ENCODE measurements at regions not wholly inside any gene's neighbourhood (a gene's known extent, or its start where the extent isn't known, plus 50 kb on each side); places are given as distances from the start of the nearest gene placed in this dataset.
"Not testable (repeated sequence)": the region's sequence is repeated elsewhere in the genome, so short reads cannot be mapped to it uniquely, and the experiment has no call there.

GRCh38 chr5:56410696-56411095 lies 177.6 kb upstream of the ANKRD55 start:
- Histone ChIP-seq H3K4me3 (ENCODE audit: low read length) (no peak overlapping the region), H3K36me3 (ENCODE audit: insufficient read depth, low read length) (no peaks in the 10 kb centered on the region), H3K27ac (ENCODE audit: low read depth, low read length) (no peak overlapping the region), H3K4me1 (ENCODE audit: insufficient read depth, low read length) (peaks cover 2% of the 10 kb centered on the region; the same call in 1 of the 2 replicates), H3K9ac (ENCODE audit: low read depth, low read length) (no peak overlapping the region), H3K9me3 (ENCODE audit: insufficient read depth, low read depth, low read length) (no peaks in the 10 kb centered on the region), H3K27me3 (ENCODE audit: insufficient read depth, low read length) (no peaks in the 10 kb centered on the region)
- WGBS: 97% methylated on average over 6 of the region's 6 CpGs

DNA sequence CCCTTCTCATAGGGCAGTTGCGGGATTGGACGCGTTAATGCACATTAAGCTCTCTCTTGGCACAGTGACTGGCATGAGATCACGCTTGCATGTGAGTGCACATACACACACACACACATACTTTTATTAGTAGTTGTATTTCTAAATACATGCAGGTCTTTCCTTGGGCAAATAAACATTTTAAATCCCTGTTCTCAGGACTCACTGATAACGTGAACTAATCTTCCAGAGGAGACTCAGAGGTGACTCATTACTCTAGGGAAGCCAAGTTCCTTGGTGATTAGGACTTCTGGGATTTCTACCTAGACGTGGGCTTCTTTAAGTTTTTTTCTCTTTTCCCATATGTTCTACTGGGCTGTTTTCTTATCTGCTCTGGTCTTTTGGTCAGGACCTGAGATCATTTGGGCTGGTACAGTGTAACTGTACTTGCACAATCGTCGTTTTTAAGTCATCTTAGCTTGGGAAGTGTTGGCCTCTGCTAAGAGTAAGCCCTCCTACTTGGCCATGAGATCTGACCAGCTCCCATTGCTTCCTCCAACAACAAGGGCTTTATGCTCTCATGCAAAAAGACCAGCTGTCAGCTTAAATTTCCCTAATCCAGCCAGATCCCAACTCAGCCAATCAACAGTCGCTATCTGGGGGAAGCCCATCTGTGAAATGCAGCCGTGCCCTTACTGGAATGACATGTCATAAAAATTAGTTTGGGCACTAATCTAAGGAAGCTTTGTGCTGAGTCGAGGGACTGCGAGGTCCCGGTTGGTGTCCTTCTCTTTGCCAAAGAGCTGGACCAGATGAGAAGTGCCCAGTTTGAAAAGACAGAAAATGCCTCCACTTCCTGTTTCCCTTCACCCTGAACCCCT lies 176.4 kb upstream of the ANKRD55 start:
- H3K4me3 ChIP-seq (ENCODE audit: low read length): no peak overlapping the region
- WGBS: 88% methylated on average over 13 of the region's 13 CpGs

GRCh38 chr5:56406838-56407237 lies 173.7 kb upstream of the ANKRD55 start:
- no peak overlapping the region for H3K9ac ChIP-seq (ENCODE audit: low read depth, low read length)
- H3K36me3 ChIP-seq (ENCODE audit: insufficient read depth, low read length): no peaks in the 10 kb centered on the region
- H3K4me3 ChIP-seq (ENCODE audit: low read length): no peak overlapping the region
- no peak overlapping the region for H3K27ac ChIP-seq (ENCODE audit: low read depth, low read length)
- 95% methylated on average over 2 of the region's 2 CpGs for WGBS
- no peaks in the 10 kb centered on the region for H3K9me3 ChIP-seq (ENCODE audit: insufficient read depth, low read depth, low read length)
- H3K4me1 ChIP-seq (ENCODE audit: insufficient read depth, low read length): peaks cover 25% of the 10 kb centered on the region
- H3K27me3 ChIP-seq (ENCODE audit: insufficient read depth, low read length): no peaks in the 10 kb centered on the region

More for the DNA sequence above, 176.4 kb upstream of the ANKRD55 start:
- no peak overlapping the region for H3K27ac ChIP-seq (ENCODE audit: low read depth, low read length)
- no peak overlapping the region for H3K9ac ChIP-seq (ENCODE audit: low read depth, low read length)
- no peaks in the 10 kb centered on the region for H3K27me3 ChIP-seq (ENCODE audit: insufficient read depth, low read length)
- H3K9me3 ChIP-seq (ENCODE audit: insufficient read depth, low read depth, low read length): no peaks in the 10 kb centered on the region
- no peaks in the 10 kb centered on the region for H3K36me3 ChIP-seq (ENCODE audit: insufficient read depth, low read length)
- peaks cover 11% of the 10 kb centered on the region; the same call in 1 of the 2 replicates for H3K4me1 ChIP-seq (ENCODE audit: insufficient read depth, low read length)

DNA sequence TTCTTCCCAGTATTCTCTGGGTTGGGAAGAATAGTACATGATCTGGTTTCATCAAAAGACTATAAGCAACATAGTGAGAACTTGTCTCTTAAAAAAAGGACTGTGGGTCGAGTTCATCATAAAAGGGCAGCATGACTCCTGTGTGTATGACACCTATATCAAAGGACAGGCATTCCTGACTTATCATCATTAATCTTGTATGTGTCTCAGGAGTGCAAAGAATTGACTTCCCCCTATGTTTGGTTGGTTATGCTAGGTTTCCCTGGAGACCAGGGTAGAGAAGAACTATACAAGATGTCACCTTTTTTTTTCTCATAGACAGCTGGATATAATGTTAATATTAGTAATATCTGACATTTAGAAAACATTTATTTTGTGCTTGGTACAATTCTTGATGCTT lies 173.1 kb upstream of the ANKRD55 start:
- Histone ChIP-seq H3K9ac (ENCODE audit: low read depth, low read length) (no peak overlapping the region), H3K9me3 (ENCODE audit: insufficient read depth, low read depth, low read length) (no peaks in the 10 kb centered on the region), H3K27me3 (ENCODE audit: insufficient read depth, low read length) (no peaks in the 10 kb centered on the region), H3K36me3 (ENCODE audit: insufficient read depth, low read length) (no peaks in the 10 kb centered on the region), H3K27ac (ENCODE audit: low read depth, low read length) (no peak overlapping the region), H3K4me3 (ENCODE audit: low read length) (no peak overlapping the region), H3K4me1 (ENCODE audit: insufficient read depth, low read length) (peaks cover 27% of the 10 kb centered on the region)
- 62% methylated on average over 1 of the region's 1 CpG for WGBS

- Histone ChIP-seq H3K27me3 (ENCODE audit: insufficient read depth, low read length) (no peaks in the 10 kb centered on the region), H3K9me3 (ENCODE audit: insufficient read depth, low read depth, low read length) (no peaks in the 10 kb centered on the region), H3K4me3 (ENCODE audit: low read length) (no peak overlapping the region), H3K36me3 (ENCODE audit: insufficient read depth, low read length) (no peaks in the 10 kb centered on the region), H3K27ac (ENCODE audit: low read depth, low read length) (0 out of 2 replicates have a peak overlapping the region, but pooled peaks have one; percentile 1), H3K4me1 (ENCODE audit: insufficient read depth, low read length) (peaks cover 27% of the 10 kb centered on the region), H3K9ac (ENCODE audit: low read depth, low read length) (no peak overlapping the region)
- 73% methylated on average over 3 of the region's 4 CpGs for WGBS
These were observed 172.2 kb upstream of the ANKRD55 start for GRCh38 chr5:56405116-56405908.

GRCh38 chr5:56402266-56403220 lies 169.4 kb upstream of the ANKRD55 start:
- Histone ChIP-seq H3K9ac (ENCODE audit: low read depth, low read length) (no peak overlapping the region), H3K27me3 (ENCODE audit: insufficient read depth, low read length) (no peaks in the 10 kb centered on the region), H3K9me3 (ENCODE audit: insufficient read depth, low read depth, low read length) (no peaks in the 10 kb centered on the region), H3K36me3 (ENCODE audit: insufficient read depth, low read length) (no peaks in the 10 kb centered on the region), H3K4me1 (ENCODE audit: insufficient read depth, low read length) (peaks cover 27% of the 10 kb centered on the region), H3K27ac (ENCODE audit: low read depth, low read length) (no peak overlapping the region), H3K4me3 (ENCODE audit: low read length) (no peak overlapping the region)
- 79% methylated on average over 7 of the region's 7 CpGs for WGBS

DNA sequence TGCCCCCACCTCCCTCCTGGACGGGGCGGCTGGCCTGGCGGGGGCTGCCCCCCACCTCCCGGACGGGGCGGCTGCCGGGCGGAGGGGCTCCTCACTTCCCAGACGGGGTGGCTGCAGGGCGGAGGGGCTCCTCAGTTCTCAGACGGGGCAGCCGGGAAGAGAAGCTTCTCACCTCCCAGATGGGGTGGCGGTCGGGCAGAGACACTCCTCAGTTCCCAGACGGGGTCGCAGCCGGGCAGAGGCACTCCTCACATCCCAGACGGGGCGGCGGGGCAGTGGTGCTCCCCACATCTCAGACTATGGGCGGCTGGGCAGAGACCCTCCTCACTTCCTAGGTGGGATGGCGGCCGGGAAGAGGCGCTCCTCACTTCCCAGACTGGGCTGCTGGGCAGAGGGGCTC lies 164.7 kb upstream of the ANKRD55 start:
- 97% methylated on average over 24 of the region's 24 CpGs for WGBS
- not testable (repeated sequence) for H3K27ac ChIP-seq (ENCODE audit: low read depth, low read length); H3K36me3 ChIP-seq (ENCODE audit: insufficient read depth, low read length); H3K4me3 ChIP-seq (ENCODE audit: low read length); H3K9ac ChIP-seq (ENCODE audit: low read depth, low read length); H3K27me3 ChIP-seq (ENCODE audit: insufficient read depth, low read length)
- peaks cover 11% of the 10 kb centered on the region for H3K4me1 ChIP-seq (ENCODE audit: insufficient read depth, low read length)
- peaks cover 19% of the 10 kb centered on the region for H3K9me3 ChIP-seq (ENCODE audit: insufficient read depth, low read depth, low read length)

DNA sequence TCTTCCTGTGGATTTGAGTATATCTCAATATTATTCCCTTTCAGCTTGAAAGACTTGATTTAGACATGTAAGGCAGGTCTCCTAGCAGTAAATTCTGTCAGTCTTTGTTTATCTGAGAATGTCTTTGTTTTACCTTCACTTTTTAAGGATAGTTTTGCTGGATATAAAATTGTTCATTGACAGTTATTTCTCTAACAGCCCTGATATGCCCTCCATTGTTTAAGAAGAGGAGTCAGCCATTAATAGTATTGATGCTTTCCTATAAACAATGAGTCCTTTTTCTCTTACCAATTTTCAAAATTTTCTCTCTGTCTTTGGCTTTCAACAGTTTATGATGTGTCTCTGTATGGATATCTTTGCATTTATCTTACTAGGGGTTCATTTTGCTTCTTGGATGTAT lies 163.5 kb upstream of the ANKRD55 start:
- H3K9ac ChIP-seq (ENCODE audit: low read depth, low read length): no peak overlapping the region
- no peaks in the 10 kb centered on the region for H3K4me1 ChIP-seq (ENCODE audit: insufficient read depth, low read length)
- no peaks in the 10 kb centered on the region for H3K36me3 ChIP-seq (ENCODE audit: insufficient read depth, low read length)
- H3K27ac ChIP-seq (ENCODE audit: low read depth, low read length): no peak overlapping the region
- H3K4me3 ChIP-seq (ENCODE audit: low read length): no peak overlapping the region
- peaks cover 19% of the 10 kb centered on the region for H3K9me3 ChIP-seq (ENCODE audit: insufficient read depth, low read depth, low read length)
- no peaks in the 10 kb centered on the region for H3K27me3 ChIP-seq (ENCODE audit: insufficient read depth, low read length)

GRCh38 chr5:56389261-56389660 lies 156.1 kb upstream of the ANKRD55 start:
- no peaks in the 10 kb centered on the region for H3K4me1 ChIP-seq (ENCODE audit: insufficient read depth, low read length)
- no peak overlapping the region for H3K4me3 ChIP-seq (ENCODE audit: low read length)
- no peaks in the 10 kb centered on the region for H3K27me3 ChIP-seq (ENCODE audit: insufficient read depth, low read length)
- no peaks in the 10 kb centered on the region for H3K36me3 ChIP-seq (ENCODE audit: insufficient read depth, low read length)
- no peak overlapping the region for H3K9ac ChIP-seq (ENCODE audit: low read depth, low read length)
- H3K9me3 ChIP-seq (ENCODE audit: insufficient read depth, low read depth, low read length): peaks cover 5% of the 10 kb centered on the region; the same call in 1 of the 2 replicates
- H3K27ac ChIP-seq (ENCODE audit: low read depth, low read length): no peak overlapping the region
- WGBS: 94% methylated on average over 2 of the region's 2 CpGs

DNA sequence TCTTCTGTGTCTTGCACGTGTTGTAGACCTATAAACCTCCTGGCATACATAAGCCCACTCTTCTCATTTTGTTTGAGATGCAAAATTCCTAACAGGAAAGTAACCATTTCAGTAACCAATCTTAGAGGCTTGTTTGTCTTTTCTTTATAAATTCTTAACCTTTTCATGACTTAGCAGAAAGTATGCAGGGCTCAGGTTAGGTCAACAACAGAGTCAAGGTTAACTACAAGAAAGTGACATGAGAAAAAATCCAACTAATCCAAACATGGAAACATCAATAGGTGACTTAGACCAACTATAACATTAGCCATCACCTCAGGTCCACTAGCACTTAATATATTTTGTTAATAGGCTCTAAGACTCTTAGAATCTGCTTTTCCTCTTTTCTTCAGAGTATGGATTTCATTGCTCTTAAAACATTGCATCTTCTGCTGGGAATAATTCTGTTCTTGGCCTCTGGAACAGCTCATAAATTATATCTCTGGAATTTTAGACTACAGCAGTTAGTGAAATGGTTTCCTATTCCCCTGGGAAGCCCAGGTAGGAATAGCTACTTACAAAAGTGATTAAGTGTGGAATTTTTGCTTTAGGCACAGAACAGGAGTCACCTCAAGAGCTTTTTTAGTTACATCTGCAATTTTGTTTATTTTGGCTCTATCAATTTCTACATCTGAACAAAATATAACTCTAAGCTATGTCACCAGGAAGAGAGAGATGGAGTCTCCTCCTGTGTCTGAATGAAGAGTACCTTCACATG lies 155.3 kb upstream of the ANKRD55 start:
- Histone ChIP-seq H3K27me3 (ENCODE audit: insufficient read depth, low read length) (no peaks in the 10 kb centered on the region), H3K36me3 (ENCODE audit: insufficient read depth, low read length) (no peaks in the 10 kb centered on the region), H3K9ac (ENCODE audit: low read depth, low read length) (no peak overlapping the region), H3K9me3 (ENCODE audit: insufficient read depth, low read depth, low read length) (no peaks in the 10 kb centered on the region; the same call in 1 of the 2 replicates), H3K27ac (ENCODE audit: low read depth, low read length) (no peak overlapping the region), H3K4me3 (ENCODE audit: low read length) (no peak overlapping the region), H3K4me1 (ENCODE audit: insufficient read depth, low read length) (no peaks in the 10 kb centered on the region)
- WGBS: 79% methylated on average over 1 of the region's 1 CpG

All from HUES64 (cell line).